ENCODE measurements at regions not wholly inside any gene's neighbourhood (a gene's known extent, or its start where the extent isn't known, plus 50 kb on each side); places are given as distances from the start of the nearest gene placed in this dataset.

- H3K4me2 ChIP-seq (ENCODE audit: insufficient read depth, insufficient read length, low read length): no peak overlapping the region
- H2AFZ ChIP-seq (ENCODE audit: low read length): no peak overlapping the region
- H2BK120ac ChIP-seq (ENCODE audit: low read depth, low read length, poor library complexity, severe bottlenecking): no peak overlapping the region
- no peak overlapping the region for H4K5ac ChIP-seq (ENCODE audit: insufficient read length, low read depth, low read length)
- no peaks in the 10 kb centered on the region for H3K23me2 ChIP-seq (ENCODE audit: insufficient read length, low read depth, low read length, poor library complexity, severe bottlenecking)
- Mint-ChIP-seq H3K27me3 (ENCODE audit: low read depth) (no peaks in the 10 kb centered on the region), H3K9me3 (no peaks in the 10 kb centered on the region), H3K27ac (no peak overlapping the region), H3K4me3 (no peak overlapping the region), H3K4me1 (peaks cover 5% of the 10 kb centered on the region in 2 experiments; a peak in 3 of 4 replicates), H3K36me3 (ENCODE audit: insufficient read depth in 1 of 3, low read depth in 3 of 3) (no peaks in the 10 kb centered on the region)
- H3K9ac ChIP-seq (ENCODE audit: extremely low read depth, insufficient read length, low read length): no peak overlapping the region
- H3K14ac ChIP-seq (ENCODE audit: insufficient read depth, low read length): no peak overlapping the region
- no peak for DNase-seq
- H2AK5ac ChIP-seq (ENCODE audit: insufficient read length, low read length): no peak overlapping the region
- no peaks in the 10 kb centered on the region for H4K20me1 ChIP-seq (ENCODE audit: control insufficient read depth, insufficient read depth, insufficient read length)
- H3K4ac ChIP-seq (ENCODE audit: low read depth, low read length): no peak overlapping the region
- H3K18ac ChIP-seq (ENCODE audit: insufficient read length, low read depth, low read length): no peak overlapping the region
- H2BK15ac ChIP-seq (ENCODE audit: low read depth, low read length): no peak overlapping the region
- no peaks in the 10 kb centered on the region for H3K27me3 ChIP-seq (ENCODE audit: insufficient read depth, low read length)
- no peaks in the 10 kb centered on the region for H3K79me1 ChIP-seq (ENCODE audit: insufficient read depth, low read depth, low read length, poor library complexity, severe bottlenecking)
- H4K8ac ChIP-seq (replicated peaks; ENCODE audit: insufficient read length, low read depth, low read length): no peak overlapping the region
- no peak for TF ChIP-seq CTCF (conservative IDR thresholded peaks at IDR 0.05)
- no peak overlapping the region for H3T11ph ChIP-seq (ENCODE audit: low read length)
- no peak overlapping the region for H2BK12ac ChIP-seq (ENCODE audit: insufficient read length, low read depth, low read length)
- H2BK20ac ChIP-seq (ENCODE audit: low read depth, low read length, poor library complexity, severe bottlenecking): no peak overlapping the region
- no peak overlapping the region for H3K56ac ChIP-seq (ENCODE audit: insufficient read length, low read depth, low read length)
- no peaks in the 10 kb centered on the region for H3K79me2 ChIP-seq (ENCODE audit: insufficient read depth, low read length)
- H2BK5ac ChIP-seq (ENCODE audit: insufficient read length, low read length): no peak overlapping the region
- no peak overlapping the region for H3K27ac ChIP-seq (ENCODE audit: insufficient read length, low read depth, low read length)
- H3K4me1 ChIP-seq (ENCODE audit: insufficient read depth, low read length): no peaks in the 10 kb centered on the region
- no peaks in the 10 kb centered on the region for H3K9me3 ChIP-seq (ENCODE audit: control insufficient read depth, low read depth, low read length)
- no peak overlapping the region for H4K91ac ChIP-seq (ENCODE audit: insufficient read length, low read depth, low read length)
- no peak overlapping the region for H3K23ac ChIP-seq (ENCODE audit: insufficient read length, low read depth, low read length)
- no CpG with 5 or more reads among the region's 1 CpG for WGBS (ENCODE audit: extremely low coverage, insufficient read length, low lambda C conversion rate)
These were observed 289.1 kb upstream of the ZNF385D start for GRCh38 chr3:22040150-22040549.
